IMR-90 (cell line): ENCODE measurements at regions not wholly inside any gene's neighbourhood (a gene's known extent, or its start where the extent isn't known, plus 50 kb on each side); places are given as distances from the start of the nearest gene placed in this dataset.

Source experiments
- ATAC-seq: fragments of 200-7000 bp; cut with Tn5 transposase; 2 replicates; pipeline ENCODE4 v1.9.1; 2020; ENCODE audit warnings: low read depth, mild to moderate bottlenecking, moderate library complexity
- BruUV-seq: library from RNA; stranded (reverse); fragments of 400-500 nt; replicated peaks from 2 replicates; lab custom pipeline; 2021; lab: Mats Ljungman, UMichigan
- CTCF ChIA-PET: fragments of 300-600 bp; formaldehyde crosslinking; extraction: SDS; loops from one replicate; lab custom pipeline; 2021; ENCODE audit warnings: antibody characterized with exemption; lab: Yijun Ruan, JAX
- POLR2A ChIA-PET: fragments of 300-600 bp; sonication (Branson Sonifier 250); formaldehyde crosslinking; loops from one replicate; lab custom pipeline; 2022; ENCODE audit warnings: antibody characterized with exemption; ENCODE audit not compliant: unreplicated experiment; lab: Charles Lee
- DNase-seq: peaks from one replicate; pipeline ENCODE4 v3.0.0; 2013
- H2AFZ ChIP-seq: replicated peaks from 2 replicates; pipeline ENCODE3; 2013; ENCODE audit warnings: low read length, mild to moderate bottlenecking; ENCODE audit not compliant: poor library complexity
- H2AK5ac ChIP-seq: 2 replicates; pipeline ENCODE4 v1.6.1; 2013; ENCODE audit warnings: low read depth, low read length, inconsistent platforms
- H2AK9ac ChIP-seq: replicated peaks from 2 replicates; pipeline ENCODE3; 2013; ENCODE audit warnings: mild to moderate bottlenecking, low read depth, low read length, moderate library complexity; ENCODE audit not compliant: poor library complexity
- H2BK120ac ChIP-seq: 2 replicates; pipeline ENCODE4 v1.6.1; 2013; ENCODE audit warnings: low read depth, low read length, inconsistent platforms
- H2BK15ac ChIP-seq: 3 replicates; pipeline ENCODE4 v1.6.1; 2013; ENCODE audit warnings: low read depth, low read length, inconsistent platforms
- H2BK20ac ChIP-seq: 2 replicates; pipeline ENCODE4 v1.6.1; 2013; ENCODE audit warnings: low read depth, mild to moderate bottlenecking, inconsistent platforms, low read length, moderate library complexity
- H2BK5ac ChIP-seq: 2 replicates; pipeline ENCODE4 v1.6.1; 2013; ENCODE audit warnings: mild to moderate bottlenecking, low read depth, low read length, inconsistent platforms; ENCODE audit not compliant: poor library complexity, severe bottlenecking
- H3K14ac ChIP-seq: replicated peaks from 2 replicates; pipeline ENCODE4 v1.6.1; 2013; ENCODE audit warnings: low read depth, low read length, inconsistent platforms
- H3K18ac ChIP-seq: 2 replicates; pipeline ENCODE4 v1.6.1; 2013; ENCODE audit warnings: low read depth, low read length, control low read depth
- H3K23ac ChIP-seq: 2 replicates; pipeline ENCODE4 v1.6.1; 2013; ENCODE audit warnings: low read depth, low read length, inconsistent platforms
- H3K27ac ChIP-seq: 2 replicates; pipeline ENCODE4 v1.5.1; 2013; ENCODE audit warnings: mild to moderate bottlenecking, control low read depth, low read length; ENCODE audit not compliant: insufficient read depth
- H3K27me3 ChIP-seq: 2 replicates; pipeline ENCODE4 v1.6.1; 2013; ENCODE audit warnings: low read length; ENCODE audit not compliant: control insufficient read depth, insufficient read depth
- H3K36me3 ChIP-seq: 2 replicates; pipeline ENCODE4 v1.6.1; 2013; ENCODE audit warnings: low read length, mixed read lengths; ENCODE audit not compliant: control insufficient read depth, insufficient read depth
- H3K4ac ChIP-seq: 2 replicates; pipeline ENCODE4 v1.6.1; 2013; ENCODE audit warnings: low read depth, low read length, inconsistent platforms
- H3K4me1 ChIP-seq: 2 replicates; pipeline ENCODE4 v1.6.1; 2013; ENCODE audit warnings: low read length, mixed read lengths; ENCODE audit not compliant: control insufficient read depth, insufficient read depth
- H3K4me2 ChIP-seq: 2 replicates; pipeline ENCODE4 v1.6.1; 2013; ENCODE audit warnings: low read depth, mild to moderate bottlenecking, control low read depth, low read length, moderate library complexity
- H3K4me3 ChIP-seq: 2 replicates; pipeline ENCODE4 v1.5.1; 2013; ENCODE audit warnings: low read depth, mild to moderate bottlenecking, control low read depth, low read length, moderate library complexity; ENCODE audit not compliant: insufficient read depth
- H3K56ac ChIP-seq: 2 replicates; pipeline ENCODE4 v1.6.1; 2013; ENCODE audit warnings: low read length, inconsistent platforms; ENCODE audit not compliant: insufficient read depth; ENCODE audit errors: extremely low read depth
- H3K79me1 ChIP-seq, 2 experiments: 2 replicates each; pipeline ENCODE4 v1.6.1; 2013; ENCODE audit warnings: low read length in 2 of 2, inconsistent platforms in 1 of 2, low read depth in 1 of 2
- H3K9ac ChIP-seq: 2 replicates; pipeline ENCODE4 v1.6.1; 2013; ENCODE audit warnings: low read depth, low read length, control low read depth
- H3K9me1 ChIP-seq: 2 replicates; pipeline ENCODE4 v1.6.1; 2013; ENCODE audit warnings: low read length, inconsistent platforms; ENCODE audit not compliant: insufficient read depth
- H3K9me3 ChIP-seq: 2 replicates; pipeline ENCODE4 v1.6.1; 2013; ENCODE audit warnings: low read length; ENCODE audit not compliant: control insufficient read depth, insufficient read depth
- H4K20me1 ChIP-seq: 2 replicates; pipeline ENCODE4 v1.6.1; 2013; ENCODE audit warnings: low read length, inconsistent platforms; ENCODE audit not compliant: insufficient read depth
- H4K5ac ChIP-seq: 2 replicates; pipeline ENCODE4 v1.6.1; 2013; ENCODE audit warnings: mild to moderate bottlenecking, low read depth, low read length, control low read depth
- H4K8ac ChIP-seq, 2 experiments: 2 replicates each; pipeline ENCODE4 v1.6.1; 2013; ENCODE audit warnings: low read depth in 2 of 2, low read length in 2 of 2, control low read depth in 1 of 2, inconsistent platforms in 1 of 2
- H4K91ac ChIP-seq: 2 replicates; pipeline ENCODE4 v1.6.1; 2013; ENCODE audit warnings: low read depth, low read length, inconsistent platforms; ENCODE audit not compliant: insufficient read depth
- WGBS, 2 experiments: methylation state at CpG; one replicate each; pipeline versions ENCODE4 v1.1.5 to v1.1.7; 2013; ENCODE audit warnings: missing lambda C conversion rate in 2 of 2; ENCODE audit not compliant: insufficient read length in 1 of 2; ENCODE audit errors: extremely low coverage in 2 of 2; 5-methylcytosine and 5-hydroxymethylcytosine counted together
- dilution Hi-C: fragments of 300-500 bp; cut with HindIII; formaldehyde crosslinking; loops from one replicate; pipeline ENCODE4 v1.14.3; 2018; ENCODE audit warnings: low sequenced_read_pairs; ENCODE audit not compliant: unreplicated experiment
- in situ Hi-C: fragments of 300-500 bp; cut with MboI; formaldehyde crosslinking; loops from 3 replicates; pipeline ENCODE4 v1.14.3; 2019; ENCODE audit warnings: low sequenced_read_pairs, inconsistent platforms, mixed read lengths
- intact Hi-C: fragments of 100-400 bp; cut with micrococcal nuclease; formaldehyde crosslinking; loops from 2 replicates; pipeline ENCODE4 v1.10.0; 2022
- TF ChIP-seq, protein P1 (sequence below): fragments of 150-350 bp; IDR thresholded peaks from 2 replicates; pipeline ENCODE4 v1.6.1; 2017; ENCODE audit warnings: mild to moderate bottlenecking, antibody characterized with exemption, low read length, low read depth

DNA sequence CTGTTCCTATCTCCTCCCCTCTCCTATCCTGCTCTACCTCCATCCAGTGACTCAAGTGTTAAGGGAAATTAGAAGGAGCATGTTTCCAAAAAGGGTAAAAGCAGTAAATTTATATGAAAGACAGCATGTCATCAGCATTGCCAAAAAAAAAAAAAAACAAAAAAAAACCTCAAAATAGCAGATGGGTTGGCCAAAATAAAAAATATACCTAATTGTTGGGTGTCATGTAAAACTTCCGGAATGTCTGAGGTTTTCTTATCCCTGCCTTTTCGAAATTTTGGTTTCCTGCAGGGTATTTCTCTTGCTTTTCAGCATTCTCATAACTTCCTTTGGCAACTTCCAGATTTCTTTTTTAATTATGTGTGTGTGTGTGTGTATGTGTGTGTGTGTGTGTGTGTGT lies 241.6 kb upstream of the FN1 start:
- Histone ChIP-seq H3K9me3 (no peaks in the 10 kb centered on the region), H3K79me1 (no peaks in the 10 kb centered on the region), H3K14ac (no peak overlapping the region), H2AK5ac (no peak overlapping the region), H3K4me3 (no peak overlapping the region), H3K36me3 (no peaks in the 10 kb centered on the region), H3K4me2 (no peak overlapping the region), H4K8ac (no peak overlapping the region), H3K4ac (no peak overlapping the region), H4K91ac (no peak overlapping the region), H3K23ac (no peak overlapping the region), H3K9me1 (no peaks in the 10 kb centered on the region; the same call in 1 of the 2 replicates), H4K20me1 (no peaks in the 10 kb centered on the region), H2AK9ac (no peak overlapping the region), H3K27me3 (no peaks in the 10 kb centered on the region), H4K5ac (no peak overlapping the region; the same call in 1 of the 2 replicates), H2AFZ (no peak overlapping the region), H3K9ac (no peak overlapping the region), H2BK20ac (no peak overlapping the region), H2BK15ac (peak overlapping the region; percentile 79; the same call in 1 of the 3 replicates), H3K4me1 (peaks cover 8% of the 10 kb centered on the region), H3K27ac (no peak overlapping the region), H2BK120ac (peak overlapping the region; percentile 57; the same call in 1 of the 2 replicates), H2BK5ac (no peak overlapping the region), H3K18ac (peak overlapping the region; percentile 65; the same call in 1 of the 2 replicates), H3K56ac (no peak overlapping the region)
- intact Hi-C loops = no loop called here
- no TSS peak for BruUV-seq
- dilution Hi-C loops = no loop called here
- ATAC-seq = no peak
- WGBS, 2 experiments = no CpG with 5 or more reads among the region's 2 CpGs
- POLR2A ChIA-PET = no interaction called here
- no peak for DNase-seq
- in situ Hi-C loops = no loop called here
- CTCF ChIA-PET = interaction anchor here (0.9 kb wide), 1 partner anchor 124 kb away, joined by 3 read pairs; no protein-coding TSS in a partner anchor
- TF ChIP-seq, protein P1, sequence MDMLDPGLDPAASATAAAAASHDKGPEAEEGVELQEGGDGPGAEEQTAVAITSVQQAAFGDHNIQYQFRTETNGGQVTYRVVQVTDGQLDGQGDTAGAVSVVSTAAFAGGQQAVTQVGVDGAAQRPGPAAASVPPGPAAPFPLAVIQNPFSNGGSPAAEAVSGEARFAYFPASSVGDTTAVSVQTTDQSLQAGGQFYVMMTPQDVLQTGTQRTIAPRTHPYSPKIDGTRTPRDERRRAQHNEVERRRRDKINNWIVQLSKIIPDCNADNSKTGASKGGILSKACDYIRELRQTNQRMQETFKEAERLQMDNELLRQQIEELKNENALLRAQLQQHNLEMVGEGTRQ = no peak
